ENCODE measurements at regions not wholly inside any gene's neighbourhood (a gene's known extent, or its start where the extent isn't known, plus 50 kb on each side); places are given as distances from the start of the nearest gene placed in this dataset.

DNA sequence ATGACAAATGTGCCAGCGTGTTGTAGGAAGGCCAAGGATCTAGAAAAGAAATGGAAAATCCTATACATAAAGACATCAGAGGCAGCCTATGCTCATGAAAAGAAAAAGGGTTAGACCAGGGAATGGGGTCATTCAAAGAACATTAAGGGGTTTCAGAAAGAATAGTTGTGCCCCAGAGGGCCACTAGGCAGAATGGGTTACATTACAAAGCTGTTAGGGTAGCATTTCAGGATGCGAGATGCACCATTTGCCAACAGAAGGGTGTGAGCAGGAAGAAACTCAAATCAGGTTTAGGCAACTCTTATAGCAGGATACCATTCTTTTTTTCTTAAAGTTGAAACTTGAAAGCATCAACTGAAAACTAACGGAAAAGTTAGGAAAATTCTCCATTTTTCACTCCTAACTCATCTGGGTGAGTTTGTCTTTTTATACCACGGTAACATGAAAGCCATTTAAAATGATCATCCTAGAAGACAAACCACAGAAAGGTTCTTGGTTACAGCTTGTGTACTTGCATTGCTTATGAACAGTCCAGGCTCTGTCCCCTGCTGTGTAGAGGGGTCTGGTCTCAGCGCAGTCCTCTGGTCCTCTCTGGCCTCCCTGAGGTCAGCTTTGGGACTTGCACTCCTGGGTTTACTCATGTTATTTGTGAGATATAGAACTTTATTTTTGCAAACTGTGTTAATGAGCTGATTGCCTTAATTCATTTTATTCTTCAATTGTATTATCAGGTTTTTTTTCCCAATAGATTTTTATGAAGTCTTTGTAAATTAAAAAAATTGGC, 209.1 kb downstream of the DACT1 start:
- DNase-seq (ENCODE audit: low read depth), result no peak

GRCh38 chr14:58848365-58848764, 210.6 kb downstream of the DACT1 start:
- DNase-seq (ENCODE audit: low read depth), result no peak

DNA sequence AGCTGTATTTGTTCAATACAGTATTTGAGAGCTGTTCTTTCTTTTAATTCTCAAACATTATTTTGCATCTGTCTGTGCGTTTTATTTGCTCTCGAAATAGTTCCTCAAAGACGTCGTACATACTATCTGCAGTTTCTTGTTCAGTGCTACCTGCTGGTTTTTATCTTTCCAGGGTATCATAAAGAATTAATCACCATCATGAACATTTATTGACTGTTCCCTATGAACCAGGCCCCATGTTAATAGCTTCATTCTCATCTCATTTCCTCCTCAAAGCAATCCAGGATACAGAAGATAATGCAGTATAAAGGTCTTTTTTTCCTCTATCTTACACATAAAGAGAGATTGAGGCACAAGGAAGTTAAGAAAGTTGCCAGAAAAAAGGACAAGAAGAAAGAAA, 211.8 kb downstream of the DACT1 start:
- DNase-seq (ENCODE audit: low read depth), result no peak

DNA sequence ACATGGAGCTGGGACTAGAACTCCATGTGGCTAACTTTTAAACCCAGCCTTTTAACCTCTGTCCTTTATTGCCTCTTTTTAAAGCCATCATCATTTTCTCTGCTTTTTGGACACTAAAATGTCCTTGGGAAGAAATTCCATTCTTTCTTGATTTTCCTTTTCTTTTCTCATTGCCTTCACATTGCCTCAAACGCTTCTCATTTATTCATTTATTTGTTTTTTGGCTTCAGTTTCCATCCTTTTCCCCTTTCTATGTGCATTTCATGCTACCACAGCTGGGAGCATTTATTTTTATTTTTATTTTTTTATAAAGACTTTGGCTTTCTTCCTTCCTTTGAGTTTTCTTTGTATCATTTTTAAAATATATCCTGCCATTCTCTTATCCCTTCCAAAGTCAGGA, 212.2 kb downstream of the DACT1 start:
- DNase-seq (ENCODE audit: low read depth), result no peak

GRCh38 chr14:58861586-58861985, 223.8 kb downstream of the DACT1 start:
- DNase-seq (ENCODE audit: low read depth), result no peak

- DNase-seq (ENCODE audit: low read depth), result no peak
Observed at GRCh38 chr14:58862416-58863160, 224.8 kb downstream of the DACT1 start.

DNA sequence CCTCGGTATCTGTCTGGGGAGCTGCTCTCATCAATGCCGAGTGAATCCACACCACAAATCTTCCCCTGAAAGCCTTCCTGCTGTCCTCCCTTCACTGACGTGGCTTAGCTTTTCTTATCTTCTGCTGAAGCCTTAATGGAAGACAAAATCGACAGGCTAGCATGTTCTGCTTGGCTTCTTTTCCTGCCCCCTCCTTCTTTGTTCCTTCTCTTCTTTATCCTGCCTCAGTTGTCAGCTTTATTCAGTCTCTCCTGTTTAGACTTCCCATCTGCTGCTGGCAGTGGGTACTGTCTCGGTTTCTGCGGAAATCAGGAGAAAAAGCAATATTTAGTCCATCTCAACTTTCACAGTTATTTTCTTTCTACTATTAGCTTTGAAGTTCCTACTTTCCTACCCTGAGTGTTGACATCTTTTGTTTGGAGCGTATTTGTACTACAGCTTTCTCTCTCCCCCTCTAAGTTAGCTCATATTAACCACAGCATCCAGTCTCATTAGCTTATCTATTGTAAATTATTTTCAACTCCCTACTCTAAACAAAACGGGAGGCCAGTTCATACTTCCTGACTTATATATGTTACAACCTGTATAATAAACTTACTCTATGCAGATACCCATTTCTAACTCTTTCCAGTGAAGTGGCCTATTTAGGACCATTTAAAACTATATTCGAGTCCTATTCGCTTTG, 226.0 kb downstream of the DACT1 start:
- DNase-seq (ENCODE audit: low read depth), result no peak

DNA sequence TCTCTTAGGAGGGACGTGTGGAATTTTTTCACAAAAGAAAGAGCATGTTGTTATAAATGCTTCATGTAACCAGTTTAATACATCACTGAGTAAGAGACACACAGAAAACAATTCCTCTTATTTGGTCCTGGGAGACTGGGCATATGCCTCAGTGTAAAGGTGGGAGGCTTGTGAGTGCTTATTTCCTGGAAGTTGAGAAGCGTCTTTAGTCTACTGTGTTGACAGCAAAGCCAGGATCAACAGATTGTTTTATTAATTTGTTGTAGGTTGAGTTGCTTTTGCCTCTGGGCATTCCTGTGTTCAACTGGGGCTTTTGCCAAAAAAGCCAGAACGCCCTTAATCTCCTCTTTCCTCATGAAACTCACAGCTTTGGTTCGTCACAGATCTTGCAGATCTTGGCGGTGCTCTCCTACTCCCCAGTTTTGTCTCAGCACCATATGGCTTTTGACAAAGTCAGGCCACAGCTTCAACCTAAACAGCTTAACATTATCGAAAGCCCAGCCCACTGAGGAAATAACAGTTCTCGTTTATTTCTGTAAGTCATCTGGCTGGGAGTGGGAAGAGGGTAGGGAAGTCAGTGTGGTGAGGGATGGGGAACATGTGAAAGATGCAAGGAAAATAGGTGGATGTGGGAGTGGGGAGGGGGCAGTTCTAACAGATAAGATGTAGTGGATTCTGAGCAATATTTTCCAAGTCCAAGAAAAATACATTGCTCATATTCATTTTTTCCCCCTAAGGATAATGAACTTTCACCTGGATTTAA, 227.2 kb downstream of the DACT1 start:
- DNase-seq (ENCODE audit: low read depth), result peak; percentile 84

- no peak for DNase-seq (ENCODE audit: low read depth)
Observed at GRCh38 chr14:58865514-58866281, 227.9 kb downstream of the DACT1 start.

DNA sequence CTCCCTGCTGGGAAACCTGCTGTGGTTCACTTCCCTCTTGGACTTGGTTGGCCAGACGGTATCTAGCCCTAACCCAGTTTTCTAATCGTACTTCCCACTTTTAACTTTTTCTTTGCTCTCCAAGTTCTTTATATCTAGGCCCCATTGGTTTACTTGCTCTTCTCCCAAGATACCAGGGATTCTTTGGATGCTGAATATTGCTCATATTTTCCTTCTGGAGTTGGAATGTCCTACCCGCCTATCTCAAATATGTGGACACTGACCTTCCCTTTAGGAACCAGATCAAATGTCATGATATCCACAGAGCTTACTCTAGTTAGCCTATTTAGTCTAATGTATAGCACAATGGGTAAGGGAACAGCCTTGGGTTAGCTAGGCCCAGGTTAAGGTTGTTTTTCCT, 228.6 kb downstream of the DACT1 start:
- DNase-seq (ENCODE audit: low read depth), result no peak

DNA sequence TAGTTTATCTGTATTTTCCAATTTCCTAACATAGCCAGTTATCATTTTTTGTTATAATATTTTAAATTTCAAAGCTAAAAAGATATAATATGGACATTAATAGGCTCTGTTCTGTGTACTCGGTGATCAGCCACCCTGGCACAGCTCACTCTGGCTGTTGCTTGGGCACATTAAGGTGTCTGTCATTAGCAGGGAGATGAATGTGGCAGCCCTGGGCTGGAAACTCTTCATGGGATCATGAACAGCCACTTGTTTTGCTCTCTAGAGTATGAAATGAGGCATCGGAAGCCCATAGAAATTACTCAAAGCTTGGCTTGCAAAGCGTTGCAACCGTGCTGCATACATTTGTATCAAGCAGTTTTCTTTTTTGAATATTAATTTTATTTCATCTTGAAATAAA, 233.2 kb downstream of the DACT1 start:
- DNase-seq (ENCODE audit: low read depth), result no peak

DNA sequence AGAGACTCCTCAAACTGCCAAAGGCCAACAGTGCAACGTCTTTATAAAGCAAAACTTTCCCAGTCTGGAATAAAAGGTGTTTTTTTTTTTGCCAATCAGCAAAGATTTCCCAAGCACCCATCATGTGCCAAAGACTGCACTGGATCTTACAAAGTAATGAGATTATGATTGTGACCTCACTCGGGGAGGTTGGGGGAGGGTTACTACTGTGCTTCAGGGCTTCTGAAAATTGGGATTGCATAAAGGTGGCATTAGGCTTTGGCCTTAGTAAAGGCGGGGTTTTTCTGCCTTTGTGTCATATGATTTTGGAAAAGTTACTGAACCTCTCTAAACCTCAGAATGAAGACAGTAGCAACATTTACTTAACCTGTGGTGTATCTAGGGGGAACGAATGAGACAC, 233.8 kb downstream of the DACT1 start:
- no peak for DNase-seq (ENCODE audit: low read depth)

DNA sequence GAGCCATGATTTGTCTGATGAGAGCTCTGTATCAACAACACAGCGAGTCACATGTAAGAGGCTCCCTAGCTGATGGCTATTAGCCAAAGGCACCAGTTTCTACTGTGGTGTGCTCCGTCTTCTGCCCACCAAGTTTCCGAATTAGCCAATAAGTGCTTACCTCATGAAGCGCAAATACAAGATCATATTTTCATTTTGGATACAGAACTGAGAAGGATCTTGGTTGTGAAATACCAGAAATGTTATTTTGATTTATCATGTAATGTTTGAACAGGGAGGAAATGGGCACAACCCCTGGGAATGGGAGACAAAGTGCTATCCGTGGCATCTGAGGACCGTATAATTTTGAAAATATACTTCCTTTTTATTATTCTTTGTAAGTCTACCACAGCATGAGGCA, 234.3 kb downstream of the DACT1 start:
- no peak for DNase-seq (ENCODE audit: low read depth)

GRCh38 chr14:58873228-58873953, 235.6 kb downstream of the DACT1 start:
- DNase-seq (ENCODE audit: low read depth), result no peak

GRCh38 chr14:58875613-58876012, 237.9 kb downstream of the DACT1 start:
- DNase-seq (ENCODE audit: low read depth), result no peak

DNA sequence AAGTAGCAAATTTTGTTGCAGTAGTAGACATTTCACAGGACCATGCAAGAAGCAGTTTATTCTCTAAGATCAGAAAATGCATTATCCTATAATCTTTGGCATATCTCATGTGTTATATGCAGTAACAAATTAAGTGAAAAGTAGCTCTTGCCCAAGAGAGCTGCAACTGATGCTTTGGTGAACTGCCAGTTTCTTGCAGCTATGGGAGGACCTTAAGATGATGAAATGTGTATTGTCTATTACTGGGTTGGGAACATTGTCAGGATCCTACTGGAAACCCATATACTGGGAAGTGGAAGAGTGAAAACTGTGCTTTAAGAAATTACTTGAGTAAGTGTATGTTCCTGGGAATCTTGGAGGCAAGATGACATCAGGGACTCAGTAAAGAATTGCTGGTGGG, 238.8 kb downstream of the DACT1 start:
- no peak for DNase-seq (ENCODE audit: low read depth)

- DNase-seq (ENCODE audit: low read depth), result peak; percentile 24
Observed at GRCh38 chr14:58878439-58879139, 240.8 kb downstream of the DACT1 start.

DNA sequence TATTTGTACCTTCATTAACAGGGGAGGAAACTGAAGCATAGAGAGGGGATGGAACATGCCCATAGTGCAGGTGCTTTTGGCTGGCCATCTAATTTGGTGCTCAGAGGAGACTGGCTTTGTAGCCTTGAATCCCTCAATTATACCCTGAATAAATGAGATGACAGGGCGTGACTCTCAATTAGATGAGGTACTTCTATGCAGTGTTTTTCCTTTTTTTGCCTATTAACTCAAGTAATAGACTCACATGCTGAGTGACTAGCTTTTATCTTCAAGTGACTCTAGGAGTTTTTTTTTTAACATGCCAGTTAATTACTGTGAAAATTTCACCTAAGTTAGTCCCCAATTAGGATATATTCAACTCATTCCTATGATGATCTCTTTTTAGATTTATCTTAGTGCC, 243.7 kb downstream of the DACT1 start:
- DNase-seq (ENCODE audit: low read depth), result no peak

GRCh38 chr14:58882577-58883018, 244.8 kb downstream of the DACT1 start:
- DNase-seq (ENCODE audit: low read depth), result peak; percentile 42

GRCh38 chr14:58884442-58884841, 246.7 kb downstream of the DACT1 start:
- DNase-seq (ENCODE audit: low read depth), result no peak

All from M059J (cell line).